HepG2 (cell line): ENCODE measurements at regions not wholly inside any gene's neighbourhood (a gene's known extent, or its start where the extent isn't known, plus 50 kb on each side); places are given as distances from the start of the nearest gene placed in this dataset.

Source experiments
- ATAC-seq: fragments of 200-7000 bp; cut with Tn5 transposase; 3 replicates; pipeline ENCODE4 v1.9.1; 2020; ENCODE audit warnings: mild to moderate bottlenecking, moderate library complexity
- BruUV-seq: library from RNA; stranded (reverse); fragments of 400-500 nt; replicated peaks from 2 replicates; lab custom pipeline; 2021; lab: Mats Ljungman, UMichigan
- CTCF ChIA-PET: fragments of 300-600 bp; formaldehyde crosslinking; extraction: SDS; loops from one replicate; lab custom pipeline; 2021; ENCODE audit warnings: low total read pairs, inconsistent platforms, low intra/inter-chr PET ratio; lab: Yijun Ruan, JAX
- POLR2A ChIA-PET: fragments of 350-600 bp; sonication (Branson Sonifier 250); formaldehyde crosslinking; loops from one replicate; lab custom pipeline; 2020; ENCODE audit warnings: antibody characterized with exemption, inconsistent platforms; lab: Yijun Ruan, JAX
- DNase-seq: peaks from one replicate; pipeline ENCODE4 v3.0.0-alpha.2; 2015; ENCODE audit warnings: low spot score
- FAIRE-seq: peaks from 3 replicates; lab custom pipeline; 2011; peaks lifted over from hg19 to GRCh38; lab: Jason Lieb, UNC
- H2AFZ ChIP-seq: one replicate; pipeline ENCODE4 v1.6.1; 2011; ENCODE audit warnings: low read length, inconsistent platforms
- H3K27ac ChIP-seq: fragments of 300-600 bp; 3 replicates; pipeline ENCODE4 v1.8.0; 2011; ENCODE audit warnings: mixed run types, mild to moderate bottlenecking, mixed read lengths, low read length, inconsistent platforms; ENCODE audit not compliant: insufficient read depth; ENCODE audit errors: extremely low read length
- H3K27me3 ChIP-seq, 2 experiments: fragments of 200-600 bp in 1 of 2; 2 replicates in 1 of 2; 3 replicates in 1 of 2; pipeline versions ENCODE4 v1.6.0 to v1.8.0; 2011; ENCODE audit warnings: low read length in 2 of 2, mild to moderate bottlenecking in 2 of 2, moderate library complexity in 2 of 2, inconsistent platforms in 1 of 2; ENCODE audit not compliant: insufficient read depth in 2 of 2, control insufficient read depth in 1 of 2
- H3K36me3 ChIP-seq, 2 experiments: fragments of 200-600 bp in 1 of 2; replicated peaks in 1 of 2; 2 replicates in 1 of 2; 3 replicates in 1 of 2; pipeline versions ENCODE4 v1.5.1 to v1.8.0; 2011; ENCODE audit warnings: low read length in 2 of 2, inconsistent platforms in 1 of 2; ENCODE audit not compliant: insufficient read depth in 2 of 2, control insufficient read depth in 1 of 2
- H3K4me1 ChIP-seq: 2 replicates; pipeline ENCODE4 v1.5.1; 2012; ENCODE audit warnings: low read length, inconsistent platforms; ENCODE audit not compliant: insufficient read depth
- H3K4me2 ChIP-seq: 2 replicates; pipeline ENCODE4 v1.6.0; 2011; ENCODE audit warnings: low read depth, low read length, inconsistent platforms
- H3K4me3 ChIP-seq, 3 experiments: fragments of 200-600 bp in 1 of 3; sonication (generic), shearing (Covaris generic) in 1 of 3; replicated peaks in 1 of 3; 2 replicates each; pipeline ENCODE4 v1.5.1; 2011 to 2016; ENCODE audit warnings: low read length in 3 of 3, inconsistent platforms in 2 of 3, low read depth in 2 of 3, mild to moderate bottlenecking in 2 of 3, control low read depth in 1 of 3, mixed read lengths in 1 of 3; ENCODE audit not compliant: insufficient read depth in 1 of 3
- H3K79me2 ChIP-seq: one replicate; pipeline ENCODE4 v1.6.1; 2011; ENCODE audit warnings: low read length, inconsistent platforms; ENCODE audit not compliant: insufficient read depth
- H3K9ac ChIP-seq: 2 replicates; pipeline ENCODE4 v1.6.0; 2011; ENCODE audit warnings: mild to moderate bottlenecking, low read depth, low read length, inconsistent platforms; ENCODE audit not compliant: insufficient read depth
- H3K9me3 ChIP-seq: 2 replicates; pipeline ENCODE4 v1.5.1; 2012; ENCODE audit warnings: mild to moderate bottlenecking, low read length
- H4K20me1 ChIP-seq: 2 replicates; pipeline ENCODE4 v1.6.0; 2011; ENCODE audit warnings: inconsistent platforms, mild to moderate bottlenecking, low read length, moderate library complexity; ENCODE audit not compliant: insufficient read depth
- BORCS8-MEF2B ChIP-seq: sonication (generic); formaldehyde crosslinking; IDR thresholded peaks from 2 replicates; pipeline ENCODE4 v1.8.0; 2022; ENCODE audit warnings: mild to moderate bottlenecking, missing genetic modification reagents
- EZH2 ChIP-seq: conservative IDR thresholded peaks from 2 replicates; pipeline ENCODE4 v1.6.1; 2012; ENCODE audit warnings: mild to moderate bottlenecking, low read depth, low read length, moderate library complexity
- FOXC1 ChIP-seq: sonication (generic); formaldehyde crosslinking; IDR thresholded peaks from 2 replicates; pipeline ENCODE4 v1.8.0; 2022; ENCODE audit warnings: mild to moderate bottlenecking, missing genetic modification reagents, borderline replicate concordance
- HOXD1 ChIP-seq: sonication (generic); formaldehyde crosslinking; IDR thresholded peaks from 2 replicates; pipeline ENCODE4 v1.5.0; 2020; ENCODE audit warnings: missing genetic modification reagents
- PRDM4 ChIP-seq: sonication (generic); formaldehyde crosslinking; IDR thresholded peaks from 2 replicates; pipeline ENCODE4 v1.9.0; 2021; ENCODE audit warnings: missing genetic modification reagents, borderline replicate concordance
- ZBTB1 ChIP-seq: sonication (generic); formaldehyde crosslinking; IDR thresholded peaks from 2 replicates; pipeline ENCODE4 v1.4.0; 2020; ENCODE audit warnings: missing genetic modification reagents, borderline replicate concordance
- ZNF121 ChIP-seq: sonication (generic); formaldehyde crosslinking; IDR thresholded peaks from 2 replicates; pipeline ENCODE4 v1.5.0; 2020; ENCODE audit warnings: mild to moderate bottlenecking, missing genetic modification reagents
- ZNF138 ChIP-seq: sonication (generic); formaldehyde crosslinking; IDR thresholded peaks from 2 replicates; pipeline ENCODE4 v1.5.0; 2020; ENCODE audit warnings: mild to moderate bottlenecking, low read depth, missing genetic modification reagents
- ZNF207 ChIP-seq: fragments of 450-650 bp; IDR thresholded peaks from 2 replicates; pipeline ENCODE4 v1.6.1; 2016; ENCODE audit warnings: antibody characterized with exemption, borderline replicate concordance
- ZNF382 ChIP-seq: sonication (generic); formaldehyde crosslinking; IDR thresholded peaks from 2 replicates; pipeline ENCODE4 v1.5.0; 2020; ENCODE audit warnings: missing genetic modification reagents, mild to moderate bottlenecking, borderline replicate concordance
- ZNF747 ChIP-seq: sonication (generic); formaldehyde crosslinking; IDR thresholded peaks from 2 replicates; pipeline ENCODE4 v1.8.1; 2023; ENCODE audit warnings: missing genetic modification reagents, mild to moderate bottlenecking, borderline replicate concordance
- ZSCAN21 ChIP-seq: sonication (generic); formaldehyde crosslinking; IDR thresholded peaks from 2 replicates; pipeline ENCODE4 v1.8.0; 2022; ENCODE audit warnings: mild to moderate bottlenecking, missing genetic modification reagents, moderate library complexity, borderline replicate concordance
- WGBS: methylation state at CpG from one replicate; pipeline ENCODE4 v1.1.6; 2017; ENCODE audit warnings: low lambda C conversion rate; 5-methylcytosine and 5-hydroxymethylcytosine counted together
- in situ Hi-C: cut with HindIII; loops from 2 replicates; pipeline ENCODE4 v1.10.0; 2017; ENCODE audit warnings: low pct_unique_long_range_greater_than_20kb; ENCODE audit not compliant: extremely low pct_ligation_motif_present
- intact Hi-C: fragments of 100-400 bp; cut with micrococcal nuclease; formaldehyde crosslinking; loops from one replicate; pipeline ENCODE4 v1.10.0; 2022; ENCODE audit not compliant: unreplicated experiment
- TF ChIP-seq, protein P1 (sequence below): IDR thresholded peaks from 2 replicates; pipeline ENCODE4 v1.6.1; 2016; ENCODE audit warnings: mild to moderate bottlenecking, missing biosample characterization, missing genetic modification reagents

- H3K4me3 ChIP-seq, result no peak overlapping the region
- FAIRE-seq (no peak), ATAC-seq (no peak), DNase-seq (no peak)
- H3K79me2 ChIP-seq, result no peaks in the 10 kb centered on the region
- H3K4me2 ChIP-seq, result no peak overlapping the region
- H4K20me1 ChIP-seq, result no peaks in the 10 kb centered on the region
- no peaks in the 10 kb centered on the region for H3K36me3 ChIP-seq
- no peaks in the 10 kb centered on the region for H3K4me1 ChIP-seq
- intact Hi-C loops, result no loop called here
- ChIA-PET POLR2A (no interaction called here), CTCF (no interaction called here)
- TF ChIP-seq FOXC1 (CRISPR knock-in tag), result no peak
- no peak overlapping the region for H2AFZ ChIP-seq
- H3K9ac ChIP-seq, result no peak overlapping the region
- in situ Hi-C loops, result no loop called here
- no peaks in the 10 kb centered on the region for H3K27me3 ChIP-seq
- no peaks in the 10 kb centered on the region for H3K9me3 ChIP-seq
- 11% methylated on average over 1 of the region's 1 CpG for WGBS
- no TSS peak for BruUV-seq
- no peak overlapping the region for H3K27ac ChIP-seq
Measured at GRCh38 chr11:25667871-25668270, 664.1 kb upstream of the ANO3 start.

GRCh38 chr11:25691959-25692358 lies 640.0 kb upstream of the ANO3 start:
- in situ Hi-C loops, result no loop called here
- Histone ChIP-seq H2AFZ (no peak overlapping the region), H3K4me3 (no peak overlapping the region)
- DNase-seq, result no peak
- TF ChIP-seq, protein P1, sequence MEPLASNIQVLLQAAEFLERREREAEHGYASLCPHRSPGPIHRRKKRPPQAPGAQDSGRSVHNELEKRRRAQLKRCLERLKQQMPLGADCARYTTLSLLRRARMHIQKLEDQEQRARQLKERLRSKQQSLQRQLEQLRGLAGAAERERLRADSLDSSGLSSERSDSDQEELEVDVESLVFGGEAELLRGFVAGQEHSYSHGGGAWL (CRISPR knock-in tag), result no peak
- TF ChIP-seq ZNF382 (CRISPR knock-in tag) (no peak), ZNF747 (CRISPR knock-in tag) (no peak), HOXD1 (CRISPR knock-in tag) (no peak), ZNF207 (no peak), BORCS8-MEF2B (CRISPR knock-in tag) (no peak), ZBTB1 (CRISPR knock-in tag) (no peak), PRDM4 (no peak), ZNF121 (no peak), ZNF138 (no peak), ZSCAN21 (CRISPR knock-in tag) (no peak), EZH2 (no peak)
- TF ChIP-seq, all 625 proteins: peak for 0
- no peaks in the 10 kb centered on the region for H3K4me1 ChIP-seq
- ChIA-PET CTCF (no interaction called here), POLR2A (no interaction called here)
- H3K79me2 ChIP-seq, result no peaks in the 10 kb centered on the region
- no TSS peak for BruUV-seq
- H3K4me2 ChIP-seq, result no peak overlapping the region
- no peaks in the 10 kb centered on the region for H3K27me3 ChIP-seq
- H4K20me1 ChIP-seq, result no peaks in the 10 kb centered on the region
- H3K9ac ChIP-seq, result no peak overlapping the region
- peaks cover 22% of the 10 kb centered on the region for H3K9me3 ChIP-seq
- WGBS, result 39% methylated on average over 8 of the region's 8 CpGs
- H3K36me3 ChIP-seq, result no peaks in the 10 kb centered on the region
- FAIRE-seq (no peak), ATAC-seq (no peak)
- H3K27ac ChIP-seq, result no peak overlapping the region
- intact Hi-C loops, result no loop called here
